ENCODE measurements at regions not wholly inside any gene's neighbourhood (a gene's known extent, or its start where the extent isn't known, plus 50 kb on each side); places are given as distances from the start of the nearest gene placed in this dataset.

- no peaks in the 10 kb centered on the region for H3K27me3 ChIP-seq (ENCODE audit: insufficient read depth, poor library complexity, severe bottlenecking)
- no peak for TF ChIP-seq GABPA (IDR thresholded peaks at IDR 0.05; ENCODE audit: low read depth)
- no peak for TF ChIP-seq CTCF (IDR thresholded peaks at IDR 0.05; ENCODE audit: insufficient read depth, low read length)
- no peak for TF ChIP-seq REST (IDR thresholded peaks at IDR 0.05; ENCODE audit: insufficient replicate concordance, low read depth)
- H3K27ac ChIP-seq (replicated peaks) = no peak overlapping the region
- no peak overlapping the region for H3K4me3 ChIP-seq (replicated peaks; ENCODE audit: insufficient read depth, low read length)
- no peak for DNase-seq (ENCODE audit: low read depth in 1 of 2, low spot score in 1 of 2)
Measured at GRCh38 chr1:34655875-34656240, 99.0 kb upstream of the GJB5 start.

GRCh38 chr1:34656299-34656698 lies 98.5 kb upstream of the GJB5 start:
- no peak for DNase-seq (ENCODE audit: low read depth in 1 of 2, low spot score in 1 of 2)
- H3K27me3 ChIP-seq (ENCODE audit: insufficient read depth, poor library complexity, severe bottlenecking) = no peaks in the 10 kb centered on the region
- H3K4me3 ChIP-seq (replicated peaks; ENCODE audit: insufficient read depth, low read length) = no peak overlapping the region
- H3K27ac ChIP-seq (replicated peaks) = no peak overlapping the region
- TF ChIP-seq SPI1 (IDR thresholded peaks at IDR 0.05; ENCODE audit: borderline replicate concordance, low read depth) (no peak), GABPA (IDR thresholded peaks at IDR 0.05; ENCODE audit: low read depth) (no peak), POLR2AphosphoS5 (IDR thresholded peaks at IDR 0.05; ENCODE audit: low read depth) (no peak), CTCF (IDR thresholded peaks at IDR 0.05; ENCODE audit: insufficient read depth, low read length) (no peak), REST (IDR thresholded peaks at IDR 0.05; ENCODE audit: insufficient replicate concordance, low read depth) (no peak)

GRCh38 chr1:34656731-34657130 lies 98.1 kb upstream of the GJB5 start:
- TF ChIP-seq REST (IDR thresholded peaks at IDR 0.05; ENCODE audit: insufficient replicate concordance, low read depth) (no peak), CTCF (IDR thresholded peaks at IDR 0.05; ENCODE audit: insufficient read depth, low read length) (no peak), POLR2AphosphoS5 (IDR thresholded peaks at IDR 0.05; ENCODE audit: low read depth) (no peak), SPI1 (IDR thresholded peaks at IDR 0.05; ENCODE audit: borderline replicate concordance, low read depth) (no peak), GABPA (IDR thresholded peaks at IDR 0.05; ENCODE audit: low read depth) (no peak)
- Histone ChIP-seq H3K4me3 (replicated peaks; ENCODE audit: insufficient read depth, low read length) (no peak overlapping the region), H3K27ac (replicated peaks) (no peak overlapping the region), H3K27me3 (ENCODE audit: insufficient read depth, poor library complexity, severe bottlenecking) (no peaks in the 10 kb centered on the region)
- DNase-seq (ENCODE audit: low read depth in 1 of 2, low spot score in 1 of 2) = no peak

All from HL-60 (cell line).